Cardiac muscle cell (in vitro differentiated cells and primary cell): ENCODE measurements at regions not wholly inside any gene's neighbourhood (a gene's known extent, or its start where the extent isn't known, plus 50 kb on each side); places are given as distances from the start of the nearest gene placed in this dataset.
"Not testable (repeated sequence)": the region's sequence is repeated elsewhere in the genome, so short reads cannot be mapped to it uniquely, and the experiment has no call there.

Experiments
- DNase-seq, 2 donors: peaks; one replicate each; pipeline versions ENCODE4 v3.0.0 to v3.0.0-alpha.2; 2010 to 2017; ENCODE audit warnings: low read depth in 1 of 2, low spot score in 1 of 2
- H3K27ac ChIP-seq: fragments of 200-600 bp; sonication (generic); 2 replicates; pipeline ENCODE4 v1.5.1; 2016
- H3K27me3 ChIP-seq: fragments of 200-600 bp; sonication (generic); 2 replicates; pipeline ENCODE4 v1.6.0; 2016; ENCODE audit warnings: control low read depth
- H3K36me3 ChIP-seq: fragments of 200-600 bp; sonication (generic); 2 replicates; pipeline ENCODE4 v1.5.1; 2016; ENCODE audit warnings: control low read depth
- H3K4me1 ChIP-seq: fragments of 200-600 bp; sonication (generic); 2 replicates; pipeline ENCODE4 v1.8.1; 2017; ENCODE audit warnings: low read depth, mild to moderate bottlenecking, mixed run types
- H3K4me3 ChIP-seq: fragments of 200-600 bp; sonication (generic); 2 replicates; pipeline ENCODE4 v1.5.1; 2016; ENCODE audit warnings: mild to moderate bottlenecking
- H3K9me3 ChIP-seq: fragments of 200-600 bp; sonication (generic); 2 replicates; pipeline ENCODE4 v1.5.1; 2017; ENCODE audit warnings: low read depth, mild to moderate bottlenecking, control low read depth
- CTCF ChIP-seq: IDR thresholded peaks from 2 replicates; pipeline ENCODE4 v1.5.1; 2012; ENCODE audit warnings: low read depth, mild to moderate bottlenecking, low read length

- no peak overlapping the region for H3K27ac ChIP-seq
- TF ChIP-seq CTCF = no peak
- peak in 1 of 2 donors; percentile 31 for DNase-seq
- H3K27me3 ChIP-seq = no peaks in the 10 kb centered on the region
- H3K9me3 ChIP-seq = no peaks in the 10 kb centered on the region
- no peaks in the 10 kb centered on the region for H3K36me3 ChIP-seq
- H3K4me1 ChIP-seq = no peaks in the 10 kb centered on the region
- no peak overlapping the region for H3K4me3 ChIP-seq
Measured at GRCh38 chr2:67772216-67773170, 290.3 kb downstream of the C1D start.

GRCh38 chr2:67773851-67774250, 289.0 kb downstream of the C1D start:
- H3K27ac ChIP-seq = no peak overlapping the region
- no peaks in the 10 kb centered on the region for H3K4me1 ChIP-seq
- no peaks in the 10 kb centered on the region for H3K9me3 ChIP-seq
- TF ChIP-seq CTCF = no peak
- H3K36me3 ChIP-seq = no peaks in the 10 kb centered on the region
- no peaks in the 10 kb centered on the region for H3K27me3 ChIP-seq
- no peak for DNase-seq
- no peak overlapping the region for H3K4me3 ChIP-seq

GRCh38 chr2:67776276-67776675, 286.5 kb downstream of the C1D start:
- no peak for DNase-seq
- no peaks in the 10 kb centered on the region for H3K9me3 ChIP-seq
- no peaks in the 10 kb centered on the region for H3K4me1 ChIP-seq
- H3K27me3 ChIP-seq = no peaks in the 10 kb centered on the region
- no peak for TF ChIP-seq CTCF
- no peak overlapping the region for H3K27ac ChIP-seq
- no peak overlapping the region for H3K4me3 ChIP-seq
- H3K36me3 ChIP-seq = no peaks in the 10 kb centered on the region

DNA sequence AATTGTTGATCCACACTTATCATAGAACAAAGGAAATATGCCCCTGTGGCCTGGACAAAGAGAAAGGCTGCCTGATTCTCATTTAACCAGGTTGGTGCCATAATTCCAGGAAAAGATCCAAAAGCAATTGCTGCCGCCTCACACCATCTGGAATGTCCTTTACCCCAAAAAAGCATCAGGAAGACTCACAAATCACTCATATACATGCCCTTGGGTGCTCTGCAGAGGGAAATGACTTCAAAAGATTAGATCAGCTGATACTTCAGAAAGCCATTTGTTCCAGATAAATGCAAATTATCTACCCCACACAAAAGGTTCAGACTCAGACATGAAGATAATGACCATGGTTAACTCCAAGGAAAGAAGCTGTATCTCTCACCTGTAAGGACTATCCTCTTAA, 285.8 kb downstream of the C1D start:
- no peak for DNase-seq
- TF ChIP-seq CTCF = no peak
- Histone ChIP-seq H3K27me3 (no peaks in the 10 kb centered on the region), H3K4me3 (no peak overlapping the region), H3K9me3 (no peaks in the 10 kb centered on the region), H3K36me3 (no peaks in the 10 kb centered on the region), H3K4me1 (no peaks in the 10 kb centered on the region), H3K27ac (no peak overlapping the region)

DNA sequence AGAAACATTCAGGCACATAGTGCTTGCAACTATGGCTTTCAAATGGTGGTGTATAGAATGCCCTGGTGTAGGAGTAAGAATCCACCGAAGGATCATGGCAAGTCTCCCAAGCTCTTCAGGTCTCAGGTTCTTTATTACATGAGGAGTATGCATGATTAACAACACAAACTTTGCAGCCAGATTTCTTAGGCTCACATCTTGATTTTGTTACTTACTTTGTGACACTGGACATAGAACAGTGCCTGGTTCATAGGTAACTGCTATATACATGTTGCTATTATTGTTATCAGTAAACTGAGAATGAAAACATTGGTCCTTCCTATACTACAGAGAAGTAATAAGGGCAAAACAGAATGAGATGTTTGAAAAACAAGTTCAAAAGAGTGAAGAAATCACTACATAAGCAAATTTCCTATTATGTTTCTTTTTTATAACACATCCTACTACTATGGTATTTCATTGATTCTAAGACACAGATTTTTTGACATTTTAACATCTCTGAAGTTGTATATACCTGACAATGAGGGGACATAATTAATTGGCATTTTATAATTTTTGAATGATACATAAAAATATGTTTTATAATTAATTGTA, 284.9 kb downstream of the C1D start:
- Histone ChIP-seq H3K36me3 (no peaks in the 10 kb centered on the region), H3K27me3 (no peaks in the 10 kb centered on the region), H3K4me1 (no peaks in the 10 kb centered on the region), H3K4me3 (no peak overlapping the region), H3K27ac (no peak overlapping the region), H3K9me3 (no peaks in the 10 kb centered on the region)
- no peak for TF ChIP-seq CTCF
- no peak for DNase-seq

GRCh38 chr2:67780841-67781240, 282.0 kb downstream of the C1D start:
- H3K4me1 ChIP-seq, H3K27ac ChIP-seq, H3K27me3 ChIP-seq, H3K36me3 ChIP-seq, H3K9me3 ChIP-seq, H3K4me3 ChIP-seq: not testable (repeated sequence)
- DNase-seq = peak in 1 of 2 donors; percentile 45
